ENCODE measurements at regions not wholly inside any gene's neighbourhood (a gene's known extent, or its start where the extent isn't known, plus 50 kb on each side); places are given as distances from the start of the nearest gene placed in this dataset.

DNA sequence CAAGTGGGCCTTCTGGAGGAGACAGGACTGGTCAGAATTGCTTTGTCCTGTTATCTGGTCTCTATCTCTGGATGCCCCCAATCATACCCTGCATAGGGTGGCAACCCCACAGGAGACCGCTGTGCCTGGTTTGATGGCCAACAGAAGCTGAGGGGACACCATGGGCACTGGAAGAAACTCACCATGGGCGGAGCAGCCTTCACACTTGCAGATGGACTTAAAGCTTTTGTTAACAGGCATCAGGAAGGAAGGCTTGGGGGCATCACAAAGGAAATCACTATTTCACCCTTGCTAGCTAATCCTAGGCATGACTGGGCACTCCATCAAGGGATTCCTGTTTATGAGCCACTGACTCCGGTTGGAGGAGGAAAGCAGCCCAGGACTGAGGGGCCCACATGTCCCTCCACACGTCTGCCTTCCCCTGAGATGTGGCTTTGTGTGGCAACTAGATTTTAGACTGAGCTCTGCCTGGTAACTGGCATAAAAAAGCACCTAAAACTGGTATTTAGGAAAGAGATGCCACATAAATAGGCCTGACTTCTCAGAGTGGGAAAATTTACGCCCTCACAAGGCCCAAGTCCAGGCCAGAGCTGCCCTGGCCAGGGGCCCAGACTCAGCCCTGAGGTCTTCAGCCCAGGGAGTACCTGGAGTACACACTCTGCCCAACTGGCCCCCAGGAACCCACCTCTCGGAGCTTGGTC lies 57.0 kb upstream of the LYVE1 start:
- Mint-ChIP-seq H3K27ac (ENCODE audit: unreplicated experiment) (no peak overlapping the region), H3K36me3 (ENCODE audit: unreplicated experiment) (peaks cover 11% of the 10 kb centered on the region), H3K27me3 (ENCODE audit: unreplicated experiment) (no peaks in the 10 kb centered on the region), H3K4me1 (ENCODE audit: unreplicated experiment) (no peaks in the 10 kb centered on the region), H3K9me3 (ENCODE audit: unreplicated experiment) (no peaks in the 10 kb centered on the region), H3K4me3 (ENCODE audit: unreplicated experiment) (no peak overlapping the region)
- TF ChIP-seq CTCF (IDR thresholded peaks at IDR 0.05): no peak
- DNase-seq (ENCODE audit: extremely low spot score, unreplicated experiment): no peak

- Mint-ChIP-seq H3K9me3 (ENCODE audit: unreplicated experiment) (no peaks in the 10 kb centered on the region), H3K36me3 (ENCODE audit: unreplicated experiment) (peaks cover 4% of the 10 kb centered on the region), H3K27ac (ENCODE audit: unreplicated experiment) (no peak overlapping the region), H3K4me1 (ENCODE audit: unreplicated experiment) (no peaks in the 10 kb centered on the region), H3K27me3 (ENCODE audit: unreplicated experiment) (no peaks in the 10 kb centered on the region), H3K4me3 (ENCODE audit: unreplicated experiment) (no peak overlapping the region)
- peak; percentile 65 for TF ChIP-seq CTCF (IDR thresholded peaks at IDR 0.05)
- no peak for DNase-seq (ENCODE audit: extremely low spot score, unreplicated experiment)
These were observed 55.6 kb upstream of the LYVE1 start for GRCh38 chr11:10623797-10624761.

GRCh38 chr11:10622957-10623791 lies 54.7 kb upstream of the LYVE1 start:
- Mint-ChIP-seq H3K36me3 (ENCODE audit: unreplicated experiment) (peaks cover 4% of the 10 kb centered on the region), H3K4me3 (ENCODE audit: unreplicated experiment) (no peak overlapping the region), H3K9me3 (ENCODE audit: unreplicated experiment) (no peaks in the 10 kb centered on the region), H3K27me3 (ENCODE audit: unreplicated experiment) (no peaks in the 10 kb centered on the region), H3K4me1 (ENCODE audit: unreplicated experiment) (no peaks in the 10 kb centered on the region), H3K27ac (ENCODE audit: unreplicated experiment) (peak overlapping the region; percentile 34)
- no peak for TF ChIP-seq CTCF (IDR thresholded peaks at IDR 0.05)
- DNase-seq (ENCODE audit: extremely low spot score, unreplicated experiment): peak; percentile 71

- H3K9me3 Mint-ChIP-seq (ENCODE audit: unreplicated experiment): no peaks in the 10 kb centered on the region
- TF ChIP-seq CTCF (IDR thresholded peaks at IDR 0.05): no peak
- H3K36me3 Mint-ChIP-seq (ENCODE audit: unreplicated experiment): peaks cover 8% of the 10 kb centered on the region
- no peaks in the 10 kb centered on the region for H3K27me3 Mint-ChIP-seq (ENCODE audit: unreplicated experiment)
- H3K4me1 Mint-ChIP-seq (ENCODE audit: unreplicated experiment): no peaks in the 10 kb centered on the region
- peak overlapping the region; percentile 44 for H3K27ac Mint-ChIP-seq (ENCODE audit: unreplicated experiment)
- DNase-seq (ENCODE audit: extremely low spot score, unreplicated experiment): peak; percentile 42
- H3K4me3 Mint-ChIP-seq (ENCODE audit: unreplicated experiment): no peak overlapping the region
These were observed 53.6 kb upstream of the LYVE1 start for GRCh38 chr11:10622108-10622507.
